Nucleus accumbens (tissue), 56 donors: ENCODE measurements at regions not wholly inside any gene's neighbourhood (a gene's known extent, or its start where the extent isn't known, plus 50 kb on each side); places are given as distances from the start of the nearest gene placed in this dataset.
"Not testable (repeated sequence)": the region's sequence is repeated elsewhere in the genome, so short reads cannot be mapped to it uniquely, and the experiment has no call there.

Experiments used
- DNase-seq, 56 donors: peaks; one replicate each; lab custom pipeline; 2025; lab: John Stamatoyannopoulos, UW

DNA sequence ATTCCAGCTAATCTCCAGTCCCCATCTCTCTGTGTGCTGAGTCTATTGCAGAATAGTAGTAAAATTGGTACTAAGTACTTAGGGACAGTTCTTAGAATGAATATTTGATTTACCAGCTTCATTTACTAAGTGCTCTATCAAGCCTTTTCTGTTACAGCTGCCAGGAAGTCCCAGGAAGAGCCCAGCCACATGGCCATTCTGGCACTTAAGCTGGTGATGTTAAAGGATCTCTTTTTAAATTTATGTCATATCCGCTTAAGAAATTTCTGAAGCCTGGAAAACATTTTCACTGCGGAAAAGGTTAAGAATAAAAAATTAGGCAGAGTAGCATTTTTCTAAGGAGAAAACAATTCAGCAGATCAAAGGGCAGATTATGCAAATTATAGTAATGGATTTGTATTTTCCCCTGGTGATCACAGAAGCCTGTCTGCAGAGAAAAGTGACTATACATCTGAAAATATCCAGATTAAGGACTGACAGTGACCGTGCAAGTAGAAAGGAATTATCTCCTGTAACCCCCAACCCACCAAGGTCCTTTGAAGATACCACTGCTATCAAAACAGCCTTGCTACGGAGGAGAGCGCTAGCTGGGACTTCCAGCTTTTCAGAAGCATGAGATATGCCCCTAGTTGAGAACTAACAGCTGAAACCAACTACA, 260.8 kb downstream of the SH3BP4 start:
- no peak for DNase-seq

GRCh38 chr2:235215248-235215647, 263.4 kb downstream of the SH3BP4 start:
- no peak for DNase-seq

DNA sequence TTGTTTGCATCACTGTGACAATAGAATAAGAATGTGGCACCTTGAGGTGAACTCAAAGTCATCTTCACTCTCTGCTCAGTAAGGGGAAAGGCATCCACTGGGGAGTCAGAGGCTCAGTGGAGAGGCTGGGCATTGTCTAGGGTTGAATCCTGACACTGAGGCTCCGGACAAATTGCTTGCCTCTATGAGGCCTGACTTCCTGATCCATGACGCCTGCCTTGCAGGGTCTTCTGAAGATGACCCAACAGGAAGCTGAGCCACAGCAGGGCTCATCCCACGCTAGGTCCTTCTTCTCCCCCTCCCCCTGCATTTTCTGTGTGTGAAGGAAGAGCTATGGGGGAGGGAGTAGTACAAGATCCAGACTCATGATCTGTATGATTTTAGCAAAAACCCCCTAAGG, 265.1 kb downstream of the SH3BP4 start:
- DNase-seq = no peak

- DNase-seq = no peak
These were observed 266.0 kb downstream of the SH3BP4 start for GRCh38 chr2:235217846-235218245.

- no peak for DNase-seq
These were observed 266.7 kb downstream of the SH3BP4 start for GRCh38 chr2:235218486-235218907.

DNA sequence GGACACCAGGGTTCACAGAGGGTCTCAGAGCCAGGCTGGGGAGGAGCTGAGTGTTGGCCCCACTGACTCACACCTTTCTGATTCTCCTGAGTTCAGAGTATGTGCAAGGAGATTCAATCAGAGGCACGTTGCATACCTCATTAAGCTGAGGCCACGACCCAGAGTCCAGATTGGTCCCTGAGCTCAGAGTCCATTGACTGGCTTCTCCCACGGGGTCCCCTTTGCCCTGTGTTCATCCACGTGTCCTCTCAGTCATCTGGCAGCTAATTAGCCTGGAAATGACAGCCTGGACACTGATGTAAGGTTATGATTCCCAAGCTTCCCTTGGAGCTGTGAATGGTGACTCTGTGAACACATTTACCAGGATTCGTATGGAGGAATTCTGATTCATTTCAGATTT, 267.2 kb downstream of the SH3BP4 start:
- no peak for DNase-seq

DNA sequence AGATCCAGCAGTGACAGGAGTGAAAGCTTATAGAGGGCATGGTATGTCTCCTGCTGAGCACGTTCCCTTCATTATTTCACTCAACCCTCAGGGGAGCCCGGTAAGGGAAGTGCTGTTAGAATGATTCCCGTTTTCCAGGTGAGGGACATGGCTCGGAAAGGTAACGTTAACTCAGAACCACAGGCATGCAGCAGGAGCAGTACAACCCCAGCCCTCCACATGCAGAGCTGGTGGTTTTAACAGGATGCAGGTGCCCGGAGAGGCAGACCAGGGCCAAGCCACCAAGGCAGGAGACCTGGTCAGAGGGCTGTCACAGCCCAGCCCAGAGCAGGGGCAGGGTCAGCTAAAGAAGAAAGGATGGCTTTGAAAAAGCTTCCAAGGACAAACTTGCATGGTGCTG, 268.5 kb downstream of the SH3BP4 start:
- DNase-seq = no peak

DNA sequence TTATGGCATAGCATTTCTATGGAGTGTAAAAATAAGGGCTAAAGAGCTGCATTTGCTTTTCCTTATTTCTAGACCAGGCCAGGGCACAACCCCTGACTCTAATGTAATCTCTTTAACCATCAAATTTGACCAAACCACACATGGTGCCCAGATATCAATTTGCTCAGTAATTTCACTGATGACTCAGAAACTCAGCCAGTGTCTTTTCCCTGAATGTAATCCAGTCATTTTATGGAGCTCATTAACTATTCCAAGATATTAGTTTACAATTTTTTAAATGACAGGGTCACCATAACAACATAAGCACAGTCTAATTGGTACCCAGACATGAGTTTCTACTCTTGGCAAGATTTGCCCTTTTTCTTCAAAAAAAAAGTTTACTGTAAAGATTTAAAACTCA, 270.8 kb upstream of the AGAP1 start:
- DNase-seq = no peak

- no peak for DNase-seq
These were observed 269.4 kb upstream of the AGAP1 start for GRCh38 chr2:235224410-235224809.

- no peak for DNase-seq
These were observed 268.6 kb upstream of the AGAP1 start for GRCh38 chr2:235225261-235225660.

DNA sequence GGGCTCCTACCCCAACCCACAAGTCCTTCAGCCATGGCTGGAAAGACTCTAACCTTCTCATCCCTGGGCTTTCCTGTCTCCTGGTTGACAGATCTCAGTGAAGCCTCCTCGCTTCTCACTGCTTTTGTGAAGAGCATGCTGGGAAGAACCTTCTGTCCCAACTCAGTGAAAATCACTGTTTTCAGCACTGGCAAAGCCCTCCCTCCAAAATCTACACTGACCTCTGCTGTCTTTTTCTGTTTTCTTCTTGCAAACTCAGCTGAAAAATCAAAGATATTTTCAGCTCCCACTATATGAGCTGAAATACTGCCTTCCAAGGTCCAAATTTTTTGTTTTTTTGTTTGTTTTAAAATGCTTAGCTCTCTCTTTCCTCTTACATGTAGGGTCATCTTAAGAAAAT, 266.3 kb upstream of the AGAP1 start:
- no peak for DNase-seq

DNA sequence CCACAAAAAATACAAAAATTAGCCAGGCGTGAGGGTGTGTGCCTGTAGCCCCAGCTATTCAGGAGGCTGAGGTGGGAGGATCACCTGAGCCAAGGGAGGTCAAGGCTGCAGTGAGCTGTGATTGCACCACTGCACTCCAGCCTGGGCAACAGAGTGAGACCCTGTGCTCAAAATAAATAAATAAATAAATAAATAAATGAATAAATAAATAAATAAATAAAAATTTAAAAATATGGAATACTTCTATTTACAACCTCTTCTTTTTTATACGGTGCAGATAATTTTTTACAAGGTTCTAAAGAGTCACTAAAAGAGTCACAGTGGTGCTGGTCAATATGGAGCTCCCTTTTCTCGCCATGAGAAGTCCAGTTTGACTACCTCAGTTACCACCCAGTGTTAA, 265.4 kb upstream of the AGAP1 start:
- DNase-seq = not testable (repeated sequence)

GRCh38 chr2:235229236-235229635, 264.6 kb upstream of the AGAP1 start:
- no peak for DNase-seq

GRCh38 chr2:235230821-235231601, 262.8 kb upstream of the AGAP1 start:
- DNase-seq = no peak

DNA sequence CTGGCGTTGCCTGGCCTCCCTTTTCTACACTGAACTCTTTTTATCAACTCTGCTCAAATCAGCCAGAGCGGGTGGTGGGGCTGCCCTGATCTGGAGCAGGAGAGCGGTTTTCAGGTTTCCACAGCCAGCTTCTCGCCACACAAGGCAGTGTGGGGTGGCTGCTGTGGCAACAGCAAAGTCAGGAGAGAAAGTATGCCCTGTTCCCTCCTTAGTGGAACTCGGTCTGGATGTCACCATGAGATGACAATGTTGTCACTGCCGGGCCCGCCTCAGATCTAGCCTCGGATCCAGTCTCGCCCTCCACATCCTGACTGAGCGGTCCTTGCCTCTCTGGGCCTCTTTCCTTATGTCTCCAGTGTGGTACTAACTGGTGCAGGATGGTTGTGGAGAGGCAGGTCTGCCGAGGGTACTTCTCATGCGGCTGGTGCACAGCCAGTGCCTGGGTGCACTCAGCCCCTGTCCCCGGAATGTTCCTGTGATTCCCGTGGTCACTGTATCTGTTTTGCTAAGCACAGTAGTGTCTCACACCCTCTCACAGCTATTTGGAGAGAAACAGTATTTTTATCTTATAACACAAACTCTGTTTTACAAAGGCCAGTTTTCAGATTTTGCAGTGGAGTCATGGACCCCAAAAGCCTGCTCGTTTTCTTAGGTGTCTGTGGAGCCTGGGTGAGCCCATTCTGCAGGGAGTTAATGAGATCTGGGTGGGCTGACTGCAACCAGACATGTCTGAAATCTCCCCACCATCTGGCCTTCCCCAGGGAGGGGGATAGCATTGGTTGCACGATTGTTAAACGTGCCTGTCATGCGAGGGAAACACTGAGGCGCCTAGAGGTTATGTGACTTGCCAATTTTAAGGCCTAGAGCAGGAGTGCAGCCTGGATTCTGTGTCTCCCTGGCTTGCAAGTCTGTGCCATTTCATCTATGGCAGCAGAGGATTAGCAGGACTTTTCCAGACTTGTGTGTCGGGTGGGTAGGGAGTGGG, 261.1 kb upstream of the AGAP1 start:
- DNase-seq = no peak

DNA sequence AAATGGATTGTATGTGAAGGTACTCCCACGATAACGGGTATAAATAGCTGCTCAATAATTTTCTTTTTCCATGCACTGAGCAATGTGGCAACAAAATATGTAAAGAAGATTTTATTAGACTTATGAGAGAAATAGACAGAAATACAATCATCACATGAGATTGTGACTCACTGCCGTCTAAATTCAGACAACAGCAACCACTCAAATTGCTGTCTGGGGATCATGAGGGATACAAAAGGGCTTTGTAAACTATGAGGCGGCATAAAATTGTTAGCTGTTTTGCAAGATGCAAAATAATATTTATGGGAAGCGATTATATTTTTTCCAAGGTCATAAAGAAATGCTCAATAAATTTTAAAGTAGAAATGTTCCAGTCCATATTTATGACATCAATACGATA, 259.1 kb upstream of the AGAP1 start:
- peak in 2 of 56 donors; percentile 9 to 18 for DNase-seq

DNA sequence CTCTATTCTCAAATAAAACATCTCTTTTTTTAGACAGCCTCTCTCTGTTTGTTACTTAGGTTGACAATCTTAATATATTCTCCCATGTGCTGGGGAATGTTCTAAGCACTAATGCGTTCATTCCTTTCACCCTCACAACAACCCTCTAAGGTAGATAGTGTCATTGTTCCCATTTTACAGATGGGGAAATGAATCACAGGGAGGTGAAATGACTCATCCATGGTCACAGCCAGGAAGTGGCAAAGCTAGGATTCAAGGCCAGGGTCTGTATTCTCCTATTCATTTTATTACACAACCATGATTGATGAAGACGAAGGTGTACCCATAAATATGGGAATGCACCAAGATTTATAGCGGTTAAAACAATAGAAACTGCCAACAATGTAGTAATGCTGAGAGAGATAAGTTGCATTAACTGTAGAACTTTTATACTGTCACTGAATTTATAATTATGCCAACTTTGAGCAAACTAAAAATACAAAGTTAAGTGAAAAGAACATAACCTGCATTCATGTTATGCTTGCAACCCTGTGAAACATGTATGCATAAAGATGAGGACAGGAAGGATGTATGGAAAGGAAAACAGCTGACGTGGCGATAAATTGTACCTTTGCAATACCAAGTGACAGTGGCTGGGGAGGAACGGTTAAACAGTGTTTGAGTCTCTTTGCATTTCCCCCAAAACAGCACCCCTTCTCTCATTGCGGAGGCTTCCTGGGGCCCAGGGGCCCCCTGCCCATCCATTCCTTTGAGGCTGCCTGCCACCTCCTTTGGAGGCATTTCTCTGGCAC, 257.7 kb upstream of the AGAP1 start:
- no peak for DNase-seq

- DNase-seq = peak in 40 of 56 donors; percentile 7 to 90 (median 32)
These were observed 255.3 kb upstream of the AGAP1 start for GRCh38 chr2:235238537-235238936.

DNA sequence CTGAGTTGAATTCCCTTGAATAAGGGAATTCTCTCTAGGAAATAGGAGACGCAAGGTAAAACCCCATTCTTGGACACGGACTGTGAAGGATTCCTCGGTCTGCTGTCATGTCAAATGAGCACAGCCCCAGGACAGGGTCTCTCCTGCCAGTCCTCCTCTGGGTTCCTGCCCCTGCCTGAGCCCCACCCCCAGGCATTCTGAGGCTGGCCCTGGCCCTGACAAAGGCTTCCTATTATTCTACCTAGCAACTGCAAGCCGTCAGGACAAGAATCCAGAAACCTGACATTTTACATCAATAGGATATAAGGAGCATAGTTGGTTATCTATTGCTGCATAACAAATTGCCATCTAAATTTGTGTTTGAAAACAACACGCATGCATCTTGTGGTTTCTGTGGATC, 253.3 kb upstream of the AGAP1 start:
- no peak for DNase-seq
